ENCODE measurements at regions not wholly inside any gene's neighbourhood (a gene's known extent, or its start where the extent isn't known, plus 50 kb on each side); places are given as distances from the start of the nearest gene placed in this dataset.

- TF ChIP-seq CTCF (IDR thresholded peaks at IDR 0.05) (no peak), EP300 (IDR thresholded peaks at IDR 0.05) (no peak), POLR2AphosphoS5 (IDR thresholded peaks at IDR 0.05) (no peak), POLR2A (IDR thresholded peaks at IDR 0.05) (no peak)
Measured at GRCh38 chr10:29007748-29008610, 280.9 kb upstream of the LYZL1 start.

Measured in stomach (tissue), 4 donors.